B cell (primary cell): ENCODE measurements at regions not wholly inside any gene's neighbourhood (a gene's known extent, or its start where the extent isn't known, plus 50 kb on each side); places are given as distances from the start of the nearest gene placed in this dataset.

Experiments used
- EZH2 ChIP-seq: IDR thresholded peaks from 2 replicates; pipeline ENCODE4 v1.6.1; 2012; ENCODE audit warnings: borderline replicate concordance, low read depth, mild to moderate bottlenecking, moderate library complexity, low read length; ENCODE audit not compliant: insufficient read depth, poor library complexity, severe bottlenecking
- TF ChIP-seq, protein P1 (sequence below): fragments of 200-600 bp; IDR thresholded peaks from one replicate; pipeline ENCODE4 v1.8.0; 2022; ENCODE audit warnings: antibody characterized with exemption, mild to moderate bottlenecking

- TF ChIP-seq, protein P1, sequence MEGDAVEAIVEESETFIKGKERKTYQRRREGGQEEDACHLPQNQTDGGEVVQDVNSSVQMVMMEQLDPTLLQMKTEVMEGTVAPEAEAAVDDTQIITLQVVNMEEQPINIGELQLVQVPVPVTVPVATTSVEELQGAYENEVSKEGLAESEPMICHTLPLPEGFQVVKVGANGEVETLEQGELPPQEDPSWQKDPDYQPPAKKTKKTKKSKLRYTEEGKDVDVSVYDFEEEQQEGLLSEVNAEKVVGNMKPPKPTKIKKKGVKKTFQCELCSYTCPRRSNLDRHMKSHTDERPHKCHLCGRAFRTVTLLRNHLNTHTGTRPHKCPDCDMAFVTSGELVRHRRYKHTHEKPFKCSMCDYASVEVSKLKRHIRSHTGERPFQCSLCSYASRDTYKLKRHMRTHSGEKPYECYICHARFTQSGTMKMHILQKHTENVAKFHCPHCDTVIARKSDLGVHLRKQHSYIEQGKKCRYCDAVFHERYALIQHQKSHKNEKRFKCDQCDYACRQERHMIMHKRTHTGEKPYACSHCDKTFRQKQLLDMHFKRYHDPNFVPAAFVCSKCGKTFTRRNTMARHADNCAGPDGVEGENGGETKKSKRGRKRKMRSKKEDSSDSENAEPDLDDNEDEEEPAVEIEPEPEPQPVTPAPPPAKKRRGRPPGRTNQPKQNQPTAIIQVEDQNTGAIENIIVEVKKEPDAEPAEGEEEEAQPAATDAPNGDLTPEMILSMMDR: no peak
- no peak for TF ChIP-seq EZH2
Measured at GRCh38 chr3:29144361-29144760, 136.5 kb upstream of the RBMS3 start.
